ENCODE measurements at regions not wholly inside any gene's neighbourhood (a gene's known extent, or its start where the extent isn't known, plus 50 kb on each side); places are given as distances from the start of the nearest gene placed in this dataset.

- peaks cover 0 to 10% of the 10 kb centered on the region in 2 experiments; a peak in 2 of 4 replicates for H3K4me1 Mint-ChIP-seq
Observed at GRCh38 chr13:50735071-50735470, 108.4 kb downstream of the DLEU7 start.

More at GRCh38 chr13:50735071-50735470, 108.4 kb downstream of the DLEU7 start:
- H4K5ac ChIP-seq (ENCODE audit: insufficient read length, low read depth, low read length) = no peak overlapping the region
- no peaks in the 10 kb centered on the region for H3K79me1 ChIP-seq (ENCODE audit: insufficient read depth, low read depth, low read length, poor library complexity, severe bottlenecking)
- no peaks in the 10 kb centered on the region for H4K20me1 ChIP-seq (ENCODE audit: control insufficient read depth, insufficient read depth, insufficient read length)
- no peak overlapping the region for H3K27ac ChIP-seq (ENCODE audit: insufficient read length, low read depth, low read length)
- no peak overlapping the region for H3K27ac Mint-ChIP-seq
- peaks cover 6 to 21% (median 12%) of the 10 kb centered on the region in 3 experiments; a peak in 6 of 7 replicates for H3K36me3 Mint-ChIP-seq (ENCODE audit: insufficient read depth in 1 of 3, low read depth in 3 of 3)
- peaks cover 14 to 16% of the 10 kb centered on the region in 2 experiments for H3K9me3 Mint-ChIP-seq
- H2BK12ac ChIP-seq (ENCODE audit: insufficient read length, low read depth, low read length) = no peak overlapping the region
- H3K23ac ChIP-seq (ENCODE audit: insufficient read length, low read depth, low read length) = no peak overlapping the region
- H2BK5ac ChIP-seq (ENCODE audit: insufficient read length, low read length) = no peak overlapping the region
- H2BK20ac ChIP-seq (ENCODE audit: low read depth, low read length, poor library complexity, severe bottlenecking) = no peak overlapping the region
- no peaks in the 10 kb centered on the region for H3K27me3 ChIP-seq (ENCODE audit: insufficient read depth, low read length)
- H2AK5ac ChIP-seq (ENCODE audit: insufficient read length, low read length) = no peak overlapping the region
- H3T11ph ChIP-seq (ENCODE audit: low read length) = no peak overlapping the region
- no peak overlapping the region for H3K4me3 Mint-ChIP-seq
- H3K18ac ChIP-seq (ENCODE audit: insufficient read length, low read depth, low read length) = no peak overlapping the region
- no peaks in the 10 kb centered on the region for H3K79me2 ChIP-seq (ENCODE audit: insufficient read depth, low read length)
- H3K4ac ChIP-seq (ENCODE audit: low read depth, low read length) = no peak overlapping the region
- H3K14ac ChIP-seq (ENCODE audit: insufficient read depth, low read length) = no peak overlapping the region
- H3K56ac ChIP-seq (ENCODE audit: insufficient read length, low read depth, low read length) = no peak overlapping the region
- H3K9me3 ChIP-seq (ENCODE audit: control insufficient read depth, low read depth, low read length) = peaks cover 5% of the 10 kb centered on the region
- H4K91ac ChIP-seq (ENCODE audit: insufficient read length, low read depth, low read length) = no peak overlapping the region
- no peak for DNase-seq
- no peak overlapping the region for H2AFZ ChIP-seq (ENCODE audit: low read length)
- H4K8ac ChIP-seq (replicated peaks; ENCODE audit: insufficient read length, low read depth, low read length) = no peak overlapping the region
- no peaks in the 10 kb centered on the region for H3K27me3 Mint-ChIP-seq (ENCODE audit: low read depth)
- H3K4me1 ChIP-seq (ENCODE audit: insufficient read depth, low read length) = no peaks in the 10 kb centered on the region
- no peak overlapping the region for H2BK120ac ChIP-seq (ENCODE audit: low read depth, low read length, poor library complexity, severe bottlenecking)
- H3K9ac ChIP-seq (ENCODE audit: extremely low read depth, insufficient read length, low read length) = no peak overlapping the region
- no peak overlapping the region for H2BK15ac ChIP-seq (ENCODE audit: low read depth, low read length)
- no peak overlapping the region for H3K4me2 ChIP-seq (ENCODE audit: insufficient read depth, insufficient read length, low read length)
- no peak for TF ChIP-seq CTCF (conservative IDR thresholded peaks at IDR 0.05)
- H3K23me2 ChIP-seq (ENCODE audit: insufficient read length, low read depth, low read length, poor library complexity, severe bottlenecking) = no peaks in the 10 kb centered on the region

Data from H9 (cell line).